Transverse colon (tissue), 4 donors: ENCODE measurements at regions not wholly inside any gene's neighbourhood (a gene's known extent, or its start where the extent isn't known, plus 50 kb on each side); places are given as distances from the start of the nearest gene placed in this dataset.

Experiments used
- DNase-seq: peaks from one replicate; pipeline ENCODE4 v3.0.0-alpha.2; 2019
- H3K27ac ChIP-seq, 4 donors: fragments of 200-600 bp; sonication (generic); 2 replicates each; pipeline ENCODE4 v1.5.1; 2016 to 2018; ENCODE audit warnings: inconsistent platforms in 4 of 4
- H3K27me3 ChIP-seq: fragments of 200-600 bp; sonication (generic); 2 replicates; pipeline ENCODE4 v1.5.1; 2017; ENCODE audit warnings: inconsistent platforms
- H3K36me3 ChIP-seq, 4 donors: fragments of 200-600 bp; sonication (generic); 2 replicates each; pipeline ENCODE4 v1.5.1; 2017 to 2019; ENCODE audit warnings: inconsistent platforms in 4 of 4
- H3K4me1 ChIP-seq, 4 donors: fragments of 200-600 bp; sonication (generic); 2 replicates each; pipeline ENCODE4 v1.5.1; 2017 to 2020; ENCODE audit warnings: inconsistent platforms in 4 of 4
- H3K4me3 ChIP-seq, 4 donors: fragments of 200-600 bp; sonication (generic); 1 replicate in 1 of 4; 2 replicates in 3 of 4; pipeline versions ENCODE4 v1.5.1 to v1.6.1; 2017 to 2019; ENCODE audit warnings: inconsistent platforms in 4 of 4
- H3K9me3 ChIP-seq, 2 donors: fragments of 200-600 bp; sonication (generic); 2 replicates each; pipeline ENCODE4 v1.5.1; 2017 to 2019; ENCODE audit warnings: inconsistent platforms in 2 of 2
- CTCF ChIP-seq, 5 experiments: fragments of 200-600 bp in 3 of 5; fragments of 450-650 bp in 2 of 5; sonication (generic) in 3 of 5; IDR thresholded peaks; 1 replicate in 2 of 5; 2 replicates in 3 of 5; pipeline ENCODE4 v1.5.1; 2016 to 2017; ENCODE audit warnings: antibody characterized with exemption in 5 of 5, inconsistent platforms in 3 of 5, mild to moderate bottlenecking in 2 of 5, moderate library complexity in 1 of 5
- EP300 ChIP-seq: sonication (generic); formaldehyde crosslinking; IDR thresholded peaks from one replicate; pipeline ENCODE4 v1.6.1; 2017; ENCODE audit warnings: antibody characterized with exemption, low read depth
- POLR2A ChIP-seq: fragments of 450-650 bp; IDR thresholded peaks from one replicate; pipeline ENCODE4 v1.6.1; 2016; ENCODE audit warnings: antibody characterized with exemption, mild to moderate bottlenecking, moderate library complexity
- POLR2AphosphoS5 ChIP-seq, 3 donors: sonication (generic); formaldehyde crosslinking; IDR thresholded peaks; one replicate each; pipeline ENCODE4 v1.6.1; 2016; ENCODE audit warnings: antibody characterized with exemption in 3 of 3
- WGBS, 2 donors: methylation state at CpG; one replicate each; pipeline ENCODE4 v1.1.5; 2018; ENCODE audit warnings: low coverage in 1 of 2; 5-methylcytosine and 5-hydroxymethylcytosine counted together
- in situ Hi-C, 4 donors: fragments of 200-750 bp; cut with MboI; loops; one replicate each; pipeline versions ENCODE4 v1.15.0 to v1.15.1; 2017; ENCODE audit warnings: low sequenced_read_pairs in 3 of 4, low pct_ligation_motif_present in 1 of 4, low pct_unique_long_range_greater_than_20kb in 1 of 4
- intact Hi-C: fragments of 100-400 bp; cut with DNase I; formaldehyde crosslinking; loops from one replicate; pipeline ENCODE4 v1.15.1; 2023; ENCODE audit warnings: low total_unique reads

GRCh38 chr4:31088600-31089230 lies 368.5 kb downstream of the PCDH7 start:
- in situ Hi-C loops: no loop called here
- TF ChIP-seq CTCF (IDR thresholded peaks at IDR 0.05): no peak
- no peak for TF ChIP-seq EP300
- no peak for TF ChIP-seq POLR2A
- TF ChIP-seq POLR2AphosphoS5 (IDR thresholded peaks at IDR 0.05): no peak
- Histone ChIP-seq H3K4me1 (no peaks in the 10 kb centered on the region), H3K4me3 (no peak overlapping the region), H3K9me3 (no peaks in the 10 kb centered on the region), H3K36me3 (no peaks in the 10 kb centered on the region), H3K27me3 (no peaks in the 10 kb centered on the region), H3K27ac (no peak overlapping the region)
- DNase-seq: no peak
- intact Hi-C loops: no loop called here
- 61 to 69% methylated on average over 3 of the region's 3 CpGs for WGBS, 2 donors

GRCh38 chr4:31089815-31090214 lies 369.6 kb downstream of the PCDH7 start:
- no peaks in the 10 kb centered on the region for H3K4me1 ChIP-seq
- intact Hi-C loops: no loop called here
- 76 to 80% methylated on average over 5 to 6 of the region's 6 CpGs for WGBS, 2 donors

GRCh38 chr4:31094474-31094873 lies 374.3 kb downstream of the PCDH7 start:
- no peaks in the 10 kb centered on the region for H3K36me3 ChIP-seq
- WGBS, 2 donors: 69 to 89% methylated on average over 2 of the region's 2 CpGs
- no peaks in the 10 kb centered on the region for H3K4me1 ChIP-seq
- H3K9me3 ChIP-seq: no peaks in the 10 kb centered on the region
- H3K4me3 ChIP-seq: no peak overlapping the region
- no peak for DNase-seq
- TF ChIP-seq POLR2A: no peak
- TF ChIP-seq POLR2AphosphoS5 (IDR thresholded peaks at IDR 0.05): no peak
- no peak for TF ChIP-seq CTCF (IDR thresholded peaks at IDR 0.05)
- no peak for TF ChIP-seq EP300
- no peaks in the 10 kb centered on the region for H3K27me3 ChIP-seq
- no peak overlapping the region for H3K27ac ChIP-seq
- in situ Hi-C loops (no loop called here), intact Hi-C loops (no loop called here)

More at GRCh38 chr4:31089815-31090214, 369.6 kb downstream of the PCDH7 start:
- DNase-seq: no peak
- no peak for TF ChIP-seq POLR2A
- no peak for TF ChIP-seq CTCF (IDR thresholded peaks at IDR 0.05)
- no peak for TF ChIP-seq EP300
- no peak for TF ChIP-seq POLR2AphosphoS5 (IDR thresholded peaks at IDR 0.05)
- Histone ChIP-seq H3K9me3 (no peaks in the 10 kb centered on the region), H3K36me3 (no peaks in the 10 kb centered on the region), H3K4me3 (no peak overlapping the region), H3K27ac (no peak overlapping the region), H3K27me3 (no peaks in the 10 kb centered on the region)
- in situ Hi-C loops: no loop called here

GRCh38 chr4:31097999-31098398 lies 377.8 kb downstream of the PCDH7 start:
- Histone ChIP-seq H3K36me3 (no peaks in the 10 kb centered on the region), H3K9me3 (no peaks in the 10 kb centered on the region), H3K4me1 (peaks cover 0 to 5% (median 0%) of the 10 kb centered on the region in 4 donors), H3K27ac (no peak overlapping the region), H3K27me3 (no peaks in the 10 kb centered on the region), H3K4me3 (no peak overlapping the region)
- TF ChIP-seq CTCF (IDR thresholded peaks at IDR 0.05) (no peak), POLR2AphosphoS5 (IDR thresholded peaks at IDR 0.05) (no peak), POLR2A (no peak), EP300 (no peak)
- intact Hi-C loops (no loop called here), in situ Hi-C loops (no loop called here)
- DNase-seq: no peak
- WGBS, 2 donors: 69 to 92% methylated on average over 5 to 6 of the region's 6 CpGs
